Body of pancreas (tissue), 4 donors: ENCODE measurements at regions not wholly inside any gene's neighbourhood (a gene's known extent, or its start where the extent isn't known, plus 50 kb on each side); places are given as distances from the start of the nearest gene placed in this dataset.

Experiments used
- POLR2A ChIP-seq, 3 donors: fragments of 450-650 bp; IDR thresholded peaks; one replicate each; pipeline ENCODE4 v1.6.1; 2016; ENCODE audit warnings: antibody characterized with exemption in 3 of 3, mild to moderate bottlenecking in 2 of 3
- TF ChIP-seq, protein P1 (sequence below), 7 experiments: fragments of 450-650 bp in 4 of 7; fragments of 200-600 bp in 3 of 7; sonication (generic) in 3 of 7; IDR thresholded peaks; one replicate each; pipeline ENCODE4 v1.5.1; 2016 to 2019; ENCODE audit warnings: antibody characterized with exemption in 7 of 7

DNA sequence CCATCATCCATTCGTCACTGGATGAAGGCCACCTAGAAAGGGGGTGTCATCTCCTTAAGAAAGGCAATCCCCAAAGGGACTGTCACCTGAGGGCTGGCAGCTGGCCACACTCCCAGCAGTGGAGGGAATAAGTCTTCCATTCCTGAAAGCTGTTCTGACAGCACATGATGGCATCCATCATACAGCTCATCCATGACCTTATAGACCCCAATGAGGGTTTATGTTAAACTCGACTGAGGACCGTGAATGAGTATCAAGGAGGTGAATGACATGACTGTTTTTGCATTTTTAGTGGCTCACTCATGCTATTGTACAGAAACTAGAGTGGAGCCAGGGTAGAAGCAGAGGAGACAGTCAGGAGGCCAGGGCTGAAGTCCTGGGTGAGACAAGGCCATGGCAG lies 203.1 kb upstream of the CNR1 start:
- TF ChIP-seq, protein P1, sequence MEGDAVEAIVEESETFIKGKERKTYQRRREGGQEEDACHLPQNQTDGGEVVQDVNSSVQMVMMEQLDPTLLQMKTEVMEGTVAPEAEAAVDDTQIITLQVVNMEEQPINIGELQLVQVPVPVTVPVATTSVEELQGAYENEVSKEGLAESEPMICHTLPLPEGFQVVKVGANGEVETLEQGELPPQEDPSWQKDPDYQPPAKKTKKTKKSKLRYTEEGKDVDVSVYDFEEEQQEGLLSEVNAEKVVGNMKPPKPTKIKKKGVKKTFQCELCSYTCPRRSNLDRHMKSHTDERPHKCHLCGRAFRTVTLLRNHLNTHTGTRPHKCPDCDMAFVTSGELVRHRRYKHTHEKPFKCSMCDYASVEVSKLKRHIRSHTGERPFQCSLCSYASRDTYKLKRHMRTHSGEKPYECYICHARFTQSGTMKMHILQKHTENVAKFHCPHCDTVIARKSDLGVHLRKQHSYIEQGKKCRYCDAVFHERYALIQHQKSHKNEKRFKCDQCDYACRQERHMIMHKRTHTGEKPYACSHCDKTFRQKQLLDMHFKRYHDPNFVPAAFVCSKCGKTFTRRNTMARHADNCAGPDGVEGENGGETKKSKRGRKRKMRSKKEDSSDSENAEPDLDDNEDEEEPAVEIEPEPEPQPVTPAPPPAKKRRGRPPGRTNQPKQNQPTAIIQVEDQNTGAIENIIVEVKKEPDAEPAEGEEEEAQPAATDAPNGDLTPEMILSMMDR (IDR thresholded peaks at IDR 0.05), result no peak
- TF ChIP-seq POLR2A (IDR thresholded peaks at IDR 0.05), result no peak
